Kidney epithelial cell (primary cell): ENCODE measurements at regions not wholly inside any gene's neighbourhood (a gene's known extent, or its start where the extent isn't known, plus 50 kb on each side); places are given as distances from the start of the nearest gene placed in this dataset.

ENCODE experiments used
- DNase-seq: peaks from one replicate; pipeline ENCODE4 v3.0.0-alpha.2; 2010; ENCODE audit warnings: low read depth
- H3K27me3 ChIP-seq: 2 replicates; pipeline ENCODE4 v1.6.0; 2011; ENCODE audit warnings: low read length; ENCODE audit not compliant: control insufficient read depth, insufficient read depth
- H3K36me3 ChIP-seq: 2 replicates; pipeline ENCODE4 v1.5.1; 2011; ENCODE audit warnings: low read length; ENCODE audit not compliant: control insufficient read depth, insufficient read depth
- H3K4me3 ChIP-seq: 2 replicates; pipeline ENCODE4 v1.5.1; 2011; ENCODE audit warnings: low read depth, mild to moderate bottlenecking, control low read depth, low read length
- CTCF ChIP-seq: IDR thresholded peaks from 2 replicates; pipeline ENCODE4 v1.5.1; 2011; ENCODE audit warnings: mild to moderate bottlenecking, moderate library complexity, low read length, control low read depth, inconsistent platforms; ENCODE audit not compliant: insufficient read depth, poor library complexity, severe bottlenecking

GRCh38 chr4:24330573-24330972, 253.8 kb downstream of the DHX15 start:
- no peak for DNase-seq
- TF ChIP-seq CTCF = no peak
- Histone ChIP-seq H3K4me3 (no peak overlapping the region), H3K27me3 (no peaks in the 10 kb centered on the region), H3K36me3 (no peaks in the 10 kb centered on the region)

- peak; percentile 14 for DNase-seq
- no peaks in the 10 kb centered on the region for H3K36me3 ChIP-seq
- no peak for TF ChIP-seq CTCF
- H3K4me3 ChIP-seq = no peak overlapping the region
- no peaks in the 10 kb centered on the region for H3K27me3 ChIP-seq
Measured at GRCh38 chr4:24330172-24330571, 254.2 kb downstream of the DHX15 start.

GRCh38 chr4:24328711-24329110, 255.6 kb downstream of the DHX15 start:
- H3K36me3 ChIP-seq = no peaks in the 10 kb centered on the region
- no peaks in the 10 kb centered on the region for H3K27me3 ChIP-seq
- H3K4me3 ChIP-seq = no peak overlapping the region
- DNase-seq = no peak
- TF ChIP-seq CTCF = no peak

- Histone ChIP-seq H3K36me3 (no peaks in the 10 kb centered on the region), H3K27me3 (no peaks in the 10 kb centered on the region), H3K4me3 (no peak overlapping the region)
- no peak for DNase-seq
- TF ChIP-seq CTCF = no peak
Measured at GRCh38 chr4:24328310-24328709, 256.0 kb downstream of the DHX15 start.

GRCh38 chr4:24322995-24323394, 261.4 kb downstream of the DHX15 start:
- DNase-seq = no peak
- H3K4me3 ChIP-seq = no peak overlapping the region
- no peak for TF ChIP-seq CTCF
- no peaks in the 10 kb centered on the region for H3K27me3 ChIP-seq
- no peaks in the 10 kb centered on the region for H3K36me3 ChIP-seq

GRCh38 chr4:24322511-24322910, 261.8 kb downstream of the DHX15 start:
- no peak overlapping the region for H3K4me3 ChIP-seq
- DNase-seq = no peak
- H3K36me3 ChIP-seq = no peaks in the 10 kb centered on the region
- H3K27me3 ChIP-seq = no peaks in the 10 kb centered on the region
- TF ChIP-seq CTCF = no peak
